Fibroblast of the aortic adventitia (primary cell): ENCODE measurements at regions not wholly inside any gene's neighbourhood (a gene's known extent, or its start where the extent isn't known, plus 50 kb on each side); places are given as distances from the start of the nearest gene placed in this dataset.

Experiments
- DNase-seq: peaks from one replicate; pipeline ENCODE4 v3.0.0-alpha.2; 2010; ENCODE audit warnings: low read depth
- H3K4me3 ChIP-seq: 2 replicates; pipeline ENCODE4 v1.5.1; 2011; ENCODE audit warnings: low read depth, mild to moderate bottlenecking, control low read depth, low read length, moderate library complexity
- CTCF ChIP-seq: IDR thresholded peaks from 2 replicates; pipeline ENCODE4 v1.5.1; 2011; ENCODE audit warnings: mild to moderate bottlenecking, low read length, control low read depth, inconsistent platforms; ENCODE audit not compliant: insufficient read depth

GRCh38 chr20:60204601-60205000 is 246.4 kb downstream of the CDH26 start:
- no peak for DNase-seq
- no peak for TF ChIP-seq CTCF
- no peak overlapping the region for H3K4me3 ChIP-seq

- DNase-seq, result peak; percentile 36
- peak; percentile 43 for TF ChIP-seq CTCF
- H3K4me3 ChIP-seq, result no peak overlapping the region
Observed at GRCh38 chr20:60206259-60206658, 248.0 kb downstream of the CDH26 start.

- DNase-seq, result no peak
- TF ChIP-seq CTCF, result no peak
- H3K4me3 ChIP-seq, result no peak overlapping the region
Observed at GRCh38 chr20:60209048-60209447, 250.8 kb downstream of the CDH26 start.

- DNase-seq, result peak; percentile 67
- TF ChIP-seq CTCF, result peak; percentile 96
- H3K4me3 ChIP-seq, result no peak overlapping the region
Observed at GRCh38 chr20:60210779-60211617, 252.8 kb downstream of the CDH26 start.

GRCh38 chr20:60211618-60212463 is 253.6 kb downstream of the CDH26 start:
- no peak for DNase-seq
- TF ChIP-seq CTCF, result no peak
- no peak overlapping the region for H3K4me3 ChIP-seq

GRCh38 chr20:60212695-60213094 is 254.5 kb downstream of the CDH26 start:
- H3K4me3 ChIP-seq, result no peak overlapping the region
- no peak for DNase-seq
- TF ChIP-seq CTCF, result no peak
